K562 (cell line): ENCODE measurements at regions not wholly inside any gene's neighbourhood (a gene's known extent, or its start where the extent isn't known, plus 50 kb on each side); places are given as distances from the start of the nearest gene placed in this dataset.

Experiments used
- KAT7 ChIP-seq: sonication (generic); formaldehyde crosslinking; IDR thresholded peaks from 2 replicates; pipeline ENCODE4 v1.8.0; 2022; ENCODE audit warnings: missing genetic modification reagents, mild to moderate bottlenecking, borderline replicate concordance
- KAT8 ChIP-seq: fragments of 450-650 bp; IDR thresholded peaks from 2 replicates; pipeline ENCODE4 v1.6.1; 2016; ENCODE audit warnings: low read depth, mild to moderate bottlenecking
- MAFG ChIP-seq: fragments of 450-650 bp; conservative IDR thresholded peaks from 2 replicates; pipeline ENCODE4 v1.6.1; 2016; ENCODE audit warnings: missing genetic modification characterization, missing compliant biosample characterization
- SMC3 ChIP-seq: conservative IDR thresholded peaks from 2 replicates; pipeline ENCODE4 v1.6.1; 2011; ENCODE audit warnings: low read depth, low read length, improper control_type of control experiment; ENCODE audit not compliant: insufficient read depth
- SP1 ChIP-seq: sonication (generic); formaldehyde crosslinking; IDR thresholded peaks from 2 replicates; pipeline ENCODE4 v1.8.1; 2022; ENCODE audit warnings: mild to moderate bottlenecking, missing genetic modification reagents
- TOE1 ChIP-seq, 2 experiments: fragments of 450-650 bp in 1 of 2; sonication (generic) in 1 of 2; formaldehyde crosslinking in 1 of 2; IDR thresholded peaks; 2 replicates each; pipeline versions ENCODE4 v1.7.1 to v1.8.0; 2016 to 2022; ENCODE audit warnings: borderline replicate concordance in 2 of 2, mild to moderate bottlenecking in 2 of 2, antibody characterized with exemption in 1 of 2, inconsistent platforms in 1 of 2, low read depth in 1 of 2, missing genetic modification reagents in 1 of 2, moderate library complexity in 1 of 2
- U2AF2 ChIP-seq: fragments of 200-400 bp; formaldehyde crosslinking; optimal IDR thresholded peaks from 2 replicates; pipeline ENCODE3; 2017; ENCODE audit warnings: low read depth, mild to moderate bottlenecking, low read length
- XRCC4 ChIP-seq: IDR thresholded peaks from one replicate; pipeline ENCODE4 v1.6.1; 2011; ENCODE audit not compliant: insufficient read depth, insufficient read length; ENCODE audit errors: extremely low read depth
- ZFP36 ChIP-seq: fragments of 150-350 bp; IDR thresholded peaks from 2 replicates; pipeline ENCODE4 v1.6.1; 2018; ENCODE audit warnings: low read length, low read depth; ENCODE audit not compliant: partially characterized antibody
- ZNF444 ChIP-seq: fragments of 250-450 bp; sonication (Bioruptor Pico); IDR thresholded peaks from 2 replicates; pipeline ENCODE4 v1.4.0; 2020; ENCODE audit warnings: mild to moderate bottlenecking, moderate library complexity
- ZNF695 ChIP-seq: fragments of 450-650 bp; formaldehyde crosslinking; IDR thresholded peaks from 2 replicates; pipeline ENCODE4 v1.4.0; 2020; ENCODE audit warnings: mild to moderate bottlenecking, moderate library complexity
- TF ChIP-seq, protein P1 (sequence below), 2 experiments: fragments of 450-650 bp in 1 of 2; sonication (generic) in 1 of 2; formaldehyde crosslinking in 1 of 2; IDR thresholded peaks; 2 replicates each; pipeline versions ENCODE4 v1.7.1 to v1.9.0; 2016 to 2022; ENCODE audit warnings: inconsistent platforms in 1 of 2, mild to moderate bottlenecking in 1 of 2, missing genetic modification reagents in 1 of 2
- TF ChIP-seq, protein P2 (sequence below), 2 experiments: IDR thresholded peaks; 2 replicates each; pipeline ENCODE4 v1.6.1; 2012; ENCODE audit warnings: improper control_type of control experiment in 2 of 2, low read depth in 2 of 2, low read length in 2 of 2, borderline replicate concordance in 1 of 2
- TF ChIP-seq, protein P3 (sequence below): IDR thresholded peaks from 2 replicates; pipeline ENCODE4 v1.6.1; 2014; ENCODE audit warnings: antibody characterized with exemption

DNA sequence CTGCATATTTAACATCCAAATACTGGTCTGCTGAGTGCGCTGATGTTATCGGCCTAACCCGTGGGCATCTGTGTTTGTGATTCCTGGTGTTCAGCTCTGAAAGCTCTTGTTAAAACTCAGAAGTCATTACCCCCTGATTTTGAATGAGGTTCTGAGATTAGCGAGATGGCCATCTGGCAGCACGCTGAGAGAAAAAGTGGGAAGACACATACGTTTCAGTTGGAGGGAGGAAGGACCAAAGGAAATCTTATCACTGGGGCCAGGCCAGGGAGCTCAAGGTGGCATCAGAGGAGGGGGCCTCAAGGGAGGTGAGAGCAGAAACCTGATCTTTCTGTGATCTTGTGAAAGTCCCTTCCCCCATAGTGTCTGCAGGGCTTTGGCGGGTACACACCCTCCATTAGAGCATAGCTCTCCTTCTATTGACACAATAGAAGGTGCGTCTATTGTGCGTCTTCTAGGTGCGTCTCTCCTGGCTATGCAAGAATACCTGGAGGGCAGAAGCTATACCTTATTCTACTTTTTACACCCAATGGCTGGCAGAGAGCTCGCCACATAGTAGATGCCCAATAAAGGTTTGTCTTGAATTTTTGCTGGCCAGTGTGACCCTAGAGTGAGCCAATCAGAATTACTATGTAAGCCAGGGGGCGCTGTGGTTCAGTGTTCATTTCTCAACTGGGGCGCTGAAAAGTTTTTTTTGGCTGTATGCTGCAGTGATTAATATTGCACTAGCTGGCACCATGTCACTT is 182.4 kb downstream of the SHQ1 start (continued):
- TF ChIP-seq, protein P1, sequence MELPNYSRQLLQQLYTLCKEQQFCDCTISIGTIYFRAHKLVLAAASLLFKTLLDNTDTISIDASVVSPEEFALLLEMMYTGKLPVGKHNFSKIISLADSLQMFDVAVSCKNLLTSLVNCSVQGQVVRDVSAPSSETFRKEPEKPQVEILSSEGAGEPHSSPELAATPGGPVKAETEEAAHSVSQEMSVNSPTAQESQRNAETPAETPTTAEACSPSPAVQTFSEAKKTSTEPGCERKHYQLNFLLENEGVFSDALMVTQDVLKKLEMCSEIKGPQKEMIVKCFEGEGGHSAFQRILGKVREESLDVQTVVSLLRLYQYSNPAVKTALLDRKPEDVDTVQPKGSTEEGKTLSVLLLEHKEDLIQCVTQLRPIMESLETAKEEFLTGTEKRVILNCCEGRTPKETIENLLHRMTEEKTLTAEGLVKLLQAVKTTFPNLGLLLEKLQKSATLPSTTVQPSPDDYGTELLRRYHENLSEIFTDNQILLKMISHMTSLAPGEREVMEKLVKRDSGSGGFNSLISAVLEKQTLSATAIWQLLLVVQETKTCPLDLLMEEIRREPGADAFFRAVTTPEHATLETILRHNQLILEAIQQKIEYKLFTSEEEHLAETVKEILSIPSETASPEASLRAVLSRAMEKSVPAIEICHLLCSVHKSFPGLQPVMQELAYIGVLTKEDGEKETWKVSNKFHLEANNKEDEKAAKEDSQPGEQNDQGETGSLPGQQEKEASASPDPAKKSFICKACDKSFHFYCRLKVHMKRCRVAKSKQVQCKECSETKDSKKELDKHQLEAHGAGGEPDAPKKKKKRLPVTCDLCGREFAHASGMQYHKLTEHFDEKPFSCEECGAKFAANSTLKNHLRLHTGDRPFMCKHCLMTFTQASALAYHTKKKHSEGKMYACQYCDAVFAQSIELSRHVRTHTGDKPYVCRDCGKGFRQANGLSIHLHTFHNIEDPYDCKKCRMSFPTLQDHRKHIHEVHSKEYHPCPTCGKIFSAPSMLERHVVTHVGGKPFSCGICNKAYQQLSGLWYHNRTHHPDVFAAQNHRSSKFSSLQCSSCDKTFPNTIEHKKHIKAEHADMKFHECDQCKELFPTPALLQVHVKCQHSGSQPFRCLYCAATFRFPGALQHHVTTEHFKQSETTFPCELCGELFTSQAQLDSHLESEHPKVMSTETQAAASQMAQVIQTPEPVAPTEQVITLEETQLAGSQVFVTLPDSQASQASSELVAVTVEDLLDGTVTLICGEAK (IDR thresholded peaks at IDR 0.05) = 0 out of 2 replicates have a peak, but pooled peaks have one; percentile 37
- TF ChIP-seq, protein P1 (CRISPR knock-in tag; IDR thresholded peaks at IDR 0.05) = no peak
- TF ChIP-seq, protein P2, sequence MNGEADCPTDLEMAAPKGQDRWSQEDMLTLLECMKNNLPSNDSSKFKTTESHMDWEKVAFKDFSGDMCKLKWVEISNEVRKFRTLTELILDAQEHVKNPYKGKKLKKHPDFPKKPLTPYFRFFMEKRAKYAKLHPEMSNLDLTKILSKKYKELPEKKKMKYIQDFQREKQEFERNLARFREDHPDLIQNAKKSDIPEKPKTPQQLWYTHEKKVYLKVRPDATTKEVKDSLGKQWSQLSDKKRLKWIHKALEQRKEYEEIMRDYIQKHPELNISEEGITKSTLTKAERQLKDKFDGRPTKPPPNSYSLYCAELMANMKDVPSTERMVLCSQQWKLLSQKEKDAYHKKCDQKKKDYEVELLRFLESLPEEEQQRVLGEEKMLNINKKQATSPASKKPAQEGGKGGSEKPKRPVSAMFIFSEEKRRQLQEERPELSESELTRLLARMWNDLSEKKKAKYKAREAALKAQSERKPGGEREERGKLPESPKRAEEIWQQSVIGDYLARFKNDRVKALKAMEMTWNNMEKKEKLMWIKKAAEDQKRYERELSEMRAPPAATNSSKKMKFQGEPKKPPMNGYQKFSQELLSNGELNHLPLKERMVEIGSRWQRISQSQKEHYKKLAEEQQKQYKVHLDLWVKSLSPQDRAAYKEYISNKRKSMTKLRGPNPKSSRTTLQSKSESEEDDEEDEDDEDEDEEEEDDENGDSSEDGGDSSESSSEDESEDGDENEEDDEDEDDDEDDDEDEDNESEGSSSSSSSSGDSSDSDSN (IDR thresholded peaks at IDR 0.05; ENCODE audit: borderline replicate concordance in 1 of 2, low read depth in 2 of 2, low read length in 2 of 2) = no peak
- TF ChIP-seq KAT7 (no peak), SP1 (no peak), KAT8 (no peak), TOE1 (IDR thresholded peaks at IDR 0.05; ENCODE audit: borderline replicate concordance) (no peak), TOE1 (CRISPR knock-in tag; IDR thresholded peaks at IDR 0.05; ENCODE audit: borderline replicate concordance, low read depth) (no peak), MAFG (no peak), ZNF695 (CRISPR knock-in tag) (no peak), SMC3 (peak; percentile 44), XRCC4 (no peak), ZNF444 (no peak), ZFP36 (no peak), U2AF2 (no peak)
- TF ChIP-seq, protein P3, sequence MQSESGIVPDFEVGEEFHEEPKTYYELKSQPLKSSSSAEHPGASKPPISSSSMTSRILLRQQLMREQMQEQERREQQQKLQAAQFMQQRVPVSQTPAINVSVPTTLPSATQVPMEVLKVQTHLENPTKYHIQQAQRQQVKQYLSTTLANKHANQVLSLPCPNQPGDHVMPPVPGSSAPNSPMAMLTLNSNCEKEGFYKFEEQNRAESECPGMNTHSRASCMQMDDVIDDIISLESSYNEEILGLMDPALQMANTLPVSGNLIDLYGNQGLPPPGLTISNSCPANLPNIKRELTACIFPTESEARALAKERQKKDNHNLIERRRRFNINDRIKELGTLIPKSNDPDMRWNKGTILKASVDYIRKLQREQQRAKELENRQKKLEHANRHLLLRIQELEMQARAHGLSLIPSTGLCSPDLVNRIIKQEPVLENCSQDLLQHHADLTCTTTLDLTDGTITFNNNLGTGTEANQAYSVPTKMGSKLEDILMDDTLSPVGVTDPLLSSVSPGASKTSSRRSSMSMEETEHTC = no peak
